Smooth muscle cell (in vitro differentiated cells): ENCODE measurements at regions not wholly inside any gene's neighbourhood (a gene's known extent, or its start where the extent isn't known, plus 50 kb on each side); places are given as distances from the start of the nearest gene placed in this dataset.
"Not testable (repeated sequence)": the region's sequence is repeated elsewhere in the genome, so short reads cannot be mapped to it uniquely, and the experiment has no call there.

Experiments used
- DNase-seq: peaks from one replicate; lab custom pipeline; 2025; ENCODE audit not compliant: unreplicated experiment; lab: John Stamatoyannopoulos, UW
- H2AFZ ChIP-seq: fragments of 200-600 bp; sonication (generic); 2 replicates; pipeline ENCODE4 v1.6.0; 2016; ENCODE audit warnings: antibody characterized with exemption, low read depth, mild to moderate bottlenecking
- H3F3A ChIP-seq: fragments of 200-600 bp; sonication (generic); 2 replicates; pipeline ENCODE4 v1.6.0; 2017; ENCODE audit warnings: antibody characterized with exemption, low read depth
- H3K27ac ChIP-seq: fragments of 200-600 bp; sonication (generic); 2 replicates; pipeline ENCODE4 v1.5.1; 2016; ENCODE audit warnings: low read depth, mild to moderate bottlenecking
- H3K27me3 ChIP-seq: fragments of 200-600 bp; sonication (generic); 2 replicates; pipeline ENCODE4 v1.6.1; 2016; ENCODE audit warnings: low read depth, mild to moderate bottlenecking
- H3K36me3 ChIP-seq: fragments of 200-600 bp; sonication (generic); 2 replicates; pipeline ENCODE4 v1.5.1; 2016; ENCODE audit warnings: low read depth
- H3K4me1 ChIP-seq: fragments of 200-600 bp; sonication (generic); 2 replicates; pipeline ENCODE4 v1.5.1; 2016; ENCODE audit warnings: low read depth
- H3K4me2 ChIP-seq: fragments of 200-600 bp; sonication (generic); 2 replicates; pipeline ENCODE4 v1.6.0; 2016; ENCODE audit warnings: mild to moderate bottlenecking
- H3K4me3 ChIP-seq: fragments of 200-600 bp; sonication (generic); 2 replicates; pipeline ENCODE4 v1.5.1; 2016; ENCODE audit warnings: mild to moderate bottlenecking
- H3K79me2 ChIP-seq: fragments of 200-600 bp; sonication (generic); 2 replicates; pipeline ENCODE4 v1.6.0; 2016; ENCODE audit warnings: low read depth, mild to moderate bottlenecking
- H3K9ac ChIP-seq: fragments of 200-600 bp; sonication (generic); 2 replicates; pipeline ENCODE4 v1.6.0; 2016; ENCODE audit warnings: low read depth
- H3K9me3 ChIP-seq: fragments of 200-600 bp; sonication (generic); replicated peaks from 2 replicates; pipeline ENCODE4 v1.5.1; 2016; ENCODE audit warnings: low read depth
- H4K20me1 ChIP-seq: fragments of 200-600 bp; sonication (generic); 2 replicates; pipeline ENCODE4 v1.6.0; 2016; ENCODE audit warnings: low read depth
- WGBS: methylation state at CpG from one replicate; pipeline ENCODE4 v1.1.7; 2016; ENCODE audit warnings: low lambda C conversion rate; 5-methylcytosine and 5-hydroxymethylcytosine counted together
- TF ChIP-seq, protein P1 (sequence below): fragments of 200-600 bp; sonication (generic); IDR thresholded peaks from 2 replicates; pipeline ENCODE4 v1.5.1; 2017; ENCODE audit warnings: borderline replicate concordance, mild to moderate bottlenecking, antibody characterized with exemption; ENCODE audit not compliant: insufficient read depth, poor library complexity, severe bottlenecking

DNA sequence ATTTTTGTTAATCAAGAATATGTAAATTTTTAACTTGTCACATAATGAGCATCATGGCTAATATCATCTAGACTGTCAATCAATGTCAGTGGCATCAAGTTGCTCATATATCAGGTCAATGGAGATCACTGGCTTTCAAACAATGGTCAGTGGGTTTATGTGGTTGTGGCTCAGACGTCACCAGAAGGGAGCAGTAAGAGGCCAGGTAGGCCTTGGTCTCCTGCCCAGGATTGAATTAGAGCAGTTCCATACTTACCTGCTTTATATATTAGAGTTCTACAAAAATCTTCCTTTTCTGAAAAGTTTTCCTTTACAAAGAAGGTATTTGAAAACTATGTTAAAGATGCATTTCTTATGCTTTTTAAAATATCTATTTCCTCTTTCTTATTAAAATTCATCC is 206.3 kb upstream of the B3GALT2 start:
- H3K27me3 ChIP-seq, result no peaks in the 10 kb centered on the region
- WGBS, result 95% methylated on average over 1 of the region's 1 CpG
- H3K9ac ChIP-seq, result no peak overlapping the region
- H3K4me3 ChIP-seq, result no peak overlapping the region
- H3K27ac ChIP-seq, result no peak overlapping the region
- H3K4me1 ChIP-seq, result no peaks in the 10 kb centered on the region
- DNase-seq, result no peak
- TF ChIP-seq, protein P1, sequence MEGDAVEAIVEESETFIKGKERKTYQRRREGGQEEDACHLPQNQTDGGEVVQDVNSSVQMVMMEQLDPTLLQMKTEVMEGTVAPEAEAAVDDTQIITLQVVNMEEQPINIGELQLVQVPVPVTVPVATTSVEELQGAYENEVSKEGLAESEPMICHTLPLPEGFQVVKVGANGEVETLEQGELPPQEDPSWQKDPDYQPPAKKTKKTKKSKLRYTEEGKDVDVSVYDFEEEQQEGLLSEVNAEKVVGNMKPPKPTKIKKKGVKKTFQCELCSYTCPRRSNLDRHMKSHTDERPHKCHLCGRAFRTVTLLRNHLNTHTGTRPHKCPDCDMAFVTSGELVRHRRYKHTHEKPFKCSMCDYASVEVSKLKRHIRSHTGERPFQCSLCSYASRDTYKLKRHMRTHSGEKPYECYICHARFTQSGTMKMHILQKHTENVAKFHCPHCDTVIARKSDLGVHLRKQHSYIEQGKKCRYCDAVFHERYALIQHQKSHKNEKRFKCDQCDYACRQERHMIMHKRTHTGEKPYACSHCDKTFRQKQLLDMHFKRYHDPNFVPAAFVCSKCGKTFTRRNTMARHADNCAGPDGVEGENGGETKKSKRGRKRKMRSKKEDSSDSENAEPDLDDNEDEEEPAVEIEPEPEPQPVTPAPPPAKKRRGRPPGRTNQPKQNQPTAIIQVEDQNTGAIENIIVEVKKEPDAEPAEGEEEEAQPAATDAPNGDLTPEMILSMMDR, result no peak
- H3F3A ChIP-seq, result no peaks in the 10 kb centered on the region
- no peaks in the 10 kb centered on the region for H3K9me3 ChIP-seq
- no peaks in the 10 kb centered on the region for H3K79me2 ChIP-seq
- no peak overlapping the region for H3K4me2 ChIP-seq
- H2AFZ ChIP-seq, result no peak overlapping the region
- no peaks in the 10 kb centered on the region for H4K20me1 ChIP-seq
- H3K36me3 ChIP-seq, result no peaks in the 10 kb centered on the region

DNA sequence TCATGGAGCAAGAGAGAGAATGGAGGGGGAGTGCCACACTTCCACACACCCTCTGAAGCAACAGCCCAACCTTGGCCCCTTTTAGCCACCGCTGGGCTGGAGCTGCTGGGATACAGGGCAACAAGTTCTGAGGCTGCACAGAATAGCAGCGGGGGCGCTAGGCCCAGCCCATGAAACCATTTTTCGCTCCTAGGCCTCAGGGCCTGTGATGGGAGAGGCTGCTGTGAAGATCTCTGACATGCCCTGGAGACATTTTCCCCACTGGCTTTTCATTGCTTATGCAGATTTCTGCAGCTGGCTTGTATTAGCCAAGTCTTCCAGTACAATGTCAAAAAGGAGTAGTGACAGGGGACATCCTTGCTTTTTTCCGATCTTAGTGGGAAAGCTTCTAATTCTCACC is 202.3 kb upstream of the B3GALT2 start:
- WGBS, result 94% methylated on average over 5 of the region's 5 CpGs
- TF ChIP-seq, protein P1, result no peak
- Histone ChIP-seq H3K79me2 (no peaks in the 10 kb centered on the region), H2AFZ (no peak overlapping the region), H3K27ac (no peak overlapping the region), H3K4me3 (no peak overlapping the region), H3K4me1 (no peaks in the 10 kb centered on the region), H3K9ac (no peak overlapping the region), H3K36me3 (no peaks in the 10 kb centered on the region), H3F3A (no peaks in the 10 kb centered on the region), H3K9me3 (no peaks in the 10 kb centered on the region), H3K27me3 (no peaks in the 10 kb centered on the region), H4K20me1 (no peaks in the 10 kb centered on the region), H3K4me2 (no peak overlapping the region)
- DNase-seq, result no peak

DNA sequence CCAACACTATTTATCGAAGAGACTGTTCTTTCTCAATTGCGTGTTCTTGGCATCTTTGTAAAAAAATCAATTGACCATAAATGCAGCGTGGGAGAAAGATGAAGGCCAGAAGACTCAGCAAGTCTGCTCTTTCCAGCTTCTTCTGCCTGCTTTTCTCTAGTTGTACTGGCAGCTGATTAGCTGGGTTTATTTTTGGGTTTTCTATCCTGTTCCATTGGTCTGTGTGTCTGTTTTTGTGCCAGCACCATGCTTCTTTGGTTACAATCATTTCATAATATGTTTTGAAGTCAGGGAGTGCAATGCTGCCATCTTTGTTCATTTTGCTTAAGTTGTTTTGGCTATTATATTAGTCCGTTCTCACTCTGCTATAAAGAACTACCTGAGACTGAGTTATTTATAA is 201.8 kb upstream of the B3GALT2 start:
- 95% methylated on average over 4 of the region's 4 CpGs for WGBS
- Histone ChIP-seq H3K9ac (no peak overlapping the region), H3K4me2 (no peak overlapping the region), H3K9me3 (no peaks in the 10 kb centered on the region), H3K4me3 (no peak overlapping the region), H3K27ac (no peak overlapping the region), H3K27me3 (no peaks in the 10 kb centered on the region), H4K20me1 (no peaks in the 10 kb centered on the region), H3K36me3 (no peaks in the 10 kb centered on the region), H2AFZ (no peak overlapping the region), H3F3A (no peaks in the 10 kb centered on the region), H3K79me2 (no peaks in the 10 kb centered on the region), H3K4me1 (no peaks in the 10 kb centered on the region)
- DNase-seq, result no peak
- TF ChIP-seq, protein P1, result no peak

DNA sequence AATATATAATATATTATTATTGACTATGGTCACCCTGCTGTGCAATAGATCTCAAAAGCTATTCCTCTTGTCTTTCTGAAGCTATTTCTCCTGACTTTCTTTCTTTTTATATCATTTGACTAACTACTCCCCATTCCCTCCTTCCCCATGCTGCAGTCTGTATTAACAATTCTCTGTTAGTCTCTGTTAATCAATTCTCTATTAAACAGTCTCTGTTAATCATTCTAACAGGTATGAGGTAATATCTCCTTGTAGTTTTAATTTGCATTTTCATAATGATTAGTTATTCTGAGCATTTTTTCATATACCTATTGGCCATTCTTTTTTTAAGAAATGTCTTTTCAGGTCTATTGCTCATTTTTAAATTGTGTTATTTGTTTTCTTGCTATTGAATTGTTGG is 201.0 kb upstream of the B3GALT2 start:
- no peak for DNase-seq
- TF ChIP-seq, protein P1, result no peak
- Histone ChIP-seq H2AFZ (no peak overlapping the region), H3K27ac (no peak overlapping the region), H3K9me3 (no peaks in the 10 kb centered on the region), H3F3A (no peaks in the 10 kb centered on the region), H3K4me1 (no peaks in the 10 kb centered on the region), H4K20me1 (no peaks in the 10 kb centered on the region), H3K4me2 (no peak overlapping the region), H3K9ac (no peak overlapping the region), H3K79me2 (no peaks in the 10 kb centered on the region), H3K36me3 (no peaks in the 10 kb centered on the region), H3K4me3 (no peak overlapping the region), H3K27me3 (no peaks in the 10 kb centered on the region)

DNA sequence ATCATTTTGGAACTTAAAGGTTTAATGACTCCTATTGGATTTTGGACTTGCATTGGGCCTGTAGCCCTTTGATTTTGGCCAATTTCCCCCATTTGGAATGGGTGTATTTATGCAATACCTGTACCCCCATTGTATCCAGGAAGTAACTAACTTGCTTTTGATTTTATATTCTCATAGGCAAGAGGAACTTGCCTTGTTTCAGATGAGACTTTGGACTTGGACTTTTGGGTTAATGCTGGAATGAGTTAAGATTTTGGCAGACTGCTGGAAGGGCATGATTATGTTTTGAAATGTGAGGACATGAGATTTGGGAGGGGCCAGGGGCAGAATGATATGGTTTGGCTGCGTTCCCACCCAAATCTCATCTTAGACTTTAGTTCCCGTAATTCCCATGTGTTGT is 192.0 kb upstream of the B3GALT2 start:
- not testable (repeated sequence) for H4K20me1 ChIP-seq, H3K4me2 ChIP-seq, H2AFZ ChIP-seq, H3F3A ChIP-seq, H3K27me3 ChIP-seq, H3K9ac ChIP-seq, DNase-seq, H3K79me2 ChIP-seq, H3K4me3 ChIP-seq, H3K9me3 ChIP-seq, H3K4me1 ChIP-seq, H3K36me3 ChIP-seq, H3K27ac ChIP-seq
- 91% methylated on average over 2 of the region's 2 CpGs for whole genome bisulfite sequencing
